GM12875 (cell line): ENCODE measurements at regions not wholly inside any gene's neighbourhood (a gene's known extent, or its start where the extent isn't known, plus 50 kb on each side); places are given as distances from the start of the nearest gene placed in this dataset.

Experiments used
- H3K4me3 ChIP-seq: one replicate; pipeline ENCODE4 v1.5.1; 2011; ENCODE audit warnings: low read depth, low read length, control low read depth
- TF ChIP-seq, protein P1 (sequence below): IDR thresholded peaks from 2 replicates; pipeline ENCODE4 v1.5.1; 2011; ENCODE audit warnings: low read depth, mild to moderate bottlenecking, control low read depth, inconsistent platforms, low read length, moderate library complexity, borderline replicate concordance; ENCODE audit not compliant: insufficient read depth

GRCh38 chr5:38113880-38114279, 144.5 kb upstream of the EGFLAM start:
- no peak overlapping the region for H3K4me3 ChIP-seq
- TF ChIP-seq, protein P1, sequence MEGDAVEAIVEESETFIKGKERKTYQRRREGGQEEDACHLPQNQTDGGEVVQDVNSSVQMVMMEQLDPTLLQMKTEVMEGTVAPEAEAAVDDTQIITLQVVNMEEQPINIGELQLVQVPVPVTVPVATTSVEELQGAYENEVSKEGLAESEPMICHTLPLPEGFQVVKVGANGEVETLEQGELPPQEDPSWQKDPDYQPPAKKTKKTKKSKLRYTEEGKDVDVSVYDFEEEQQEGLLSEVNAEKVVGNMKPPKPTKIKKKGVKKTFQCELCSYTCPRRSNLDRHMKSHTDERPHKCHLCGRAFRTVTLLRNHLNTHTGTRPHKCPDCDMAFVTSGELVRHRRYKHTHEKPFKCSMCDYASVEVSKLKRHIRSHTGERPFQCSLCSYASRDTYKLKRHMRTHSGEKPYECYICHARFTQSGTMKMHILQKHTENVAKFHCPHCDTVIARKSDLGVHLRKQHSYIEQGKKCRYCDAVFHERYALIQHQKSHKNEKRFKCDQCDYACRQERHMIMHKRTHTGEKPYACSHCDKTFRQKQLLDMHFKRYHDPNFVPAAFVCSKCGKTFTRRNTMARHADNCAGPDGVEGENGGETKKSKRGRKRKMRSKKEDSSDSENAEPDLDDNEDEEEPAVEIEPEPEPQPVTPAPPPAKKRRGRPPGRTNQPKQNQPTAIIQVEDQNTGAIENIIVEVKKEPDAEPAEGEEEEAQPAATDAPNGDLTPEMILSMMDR = no peak

DNA sequence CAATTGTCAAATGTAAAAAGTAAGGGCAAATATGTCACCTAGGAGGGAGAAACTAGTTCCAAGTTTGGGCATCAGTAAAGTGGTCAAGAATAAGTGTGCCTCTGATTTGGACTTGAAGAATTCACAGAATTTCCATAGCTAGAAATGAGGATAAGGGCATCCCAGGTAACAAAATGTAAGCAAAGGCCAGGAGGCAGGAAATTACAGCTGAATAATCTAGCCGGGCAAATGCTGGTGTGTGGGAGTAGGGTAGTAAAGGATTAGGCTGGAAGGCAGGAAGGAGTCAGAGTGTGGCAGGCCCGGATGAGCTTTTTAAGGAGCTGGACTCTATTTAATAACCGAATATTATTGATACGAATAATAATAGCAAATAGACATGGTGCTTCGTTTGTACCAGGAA, 144.9 kb upstream of the EGFLAM start:
- H3K4me3 ChIP-seq = no peak overlapping the region
- TF ChIP-seq, protein P1 = no peak

DNA sequence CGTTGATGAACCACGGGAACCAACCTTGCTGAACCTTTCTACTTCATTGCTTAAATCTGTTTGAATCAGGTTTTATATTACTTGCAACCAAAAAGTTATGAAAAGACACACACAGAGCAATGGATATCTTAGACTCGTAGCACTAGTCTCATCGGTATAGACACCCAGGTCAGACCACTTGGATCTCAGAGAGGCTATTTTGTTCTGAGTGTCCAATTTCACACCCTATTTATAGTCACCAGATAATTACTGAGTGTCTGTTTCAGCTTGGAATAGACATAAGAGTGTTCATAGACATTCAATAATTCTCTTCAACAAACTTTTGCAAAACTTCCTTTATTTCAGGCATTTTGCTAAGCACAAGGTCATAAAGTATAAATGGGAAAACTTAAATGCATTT, 145.4 kb upstream of the EGFLAM start:
- no peak overlapping the region for H3K4me3 ChIP-seq
- TF ChIP-seq, protein P1 = no peak

GRCh38 chr5:38110130-38110529, 148.2 kb upstream of the EGFLAM start:
- TF ChIP-seq, protein P1 = no peak
- no peak overlapping the region for H3K4me3 ChIP-seq

GRCh38 chr5:38107096-38107495, 151.3 kb upstream of the EGFLAM start:
- H3K4me3 ChIP-seq = no peak overlapping the region
- TF ChIP-seq, protein P1 = no peak

DNA sequence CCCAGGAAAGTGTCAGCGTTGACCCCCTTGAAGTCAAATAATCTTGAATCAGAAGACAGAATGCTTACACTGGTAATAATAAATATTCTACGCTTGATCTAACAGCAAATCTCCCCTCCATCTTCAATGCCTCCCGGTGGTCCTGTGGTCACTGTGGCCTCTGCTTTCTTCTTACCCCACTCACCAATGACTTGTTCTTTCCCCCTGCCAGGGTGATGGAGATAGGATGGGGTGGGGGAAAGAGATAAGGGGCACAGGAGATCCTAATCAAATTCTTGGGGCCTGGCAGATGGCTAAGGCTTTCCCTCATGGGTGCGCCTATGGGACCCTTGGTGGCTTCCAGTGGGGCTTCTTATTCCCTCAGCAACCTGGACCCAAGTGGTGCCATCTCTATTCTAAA, 152.6 kb upstream of the EGFLAM start:
- H3K4me3 ChIP-seq = no peak overlapping the region
- TF ChIP-seq, protein P1 = no peak

- TF ChIP-seq, protein P1 = no peak
- H3K4me3 ChIP-seq = no peak overlapping the region
These were observed 153.2 kb upstream of the EGFLAM start for GRCh38 chr5:38105231-38105570.
